Fibroblast of skin of abdomen (primary cell): ENCODE measurements at regions not wholly inside any gene's neighbourhood (a gene's known extent, or its start where the extent isn't known, plus 50 kb on each side); places are given as distances from the start of the nearest gene placed in this dataset.
"Not testable (repeated sequence)": the region's sequence is repeated elsewhere in the genome, so short reads cannot be mapped to it uniquely, and the experiment has no call there.

ENCODE experiments used
- DNase-seq: peaks from one replicate; pipeline ENCODE4 v3.0.0-alpha.2; 2013

DNA sequence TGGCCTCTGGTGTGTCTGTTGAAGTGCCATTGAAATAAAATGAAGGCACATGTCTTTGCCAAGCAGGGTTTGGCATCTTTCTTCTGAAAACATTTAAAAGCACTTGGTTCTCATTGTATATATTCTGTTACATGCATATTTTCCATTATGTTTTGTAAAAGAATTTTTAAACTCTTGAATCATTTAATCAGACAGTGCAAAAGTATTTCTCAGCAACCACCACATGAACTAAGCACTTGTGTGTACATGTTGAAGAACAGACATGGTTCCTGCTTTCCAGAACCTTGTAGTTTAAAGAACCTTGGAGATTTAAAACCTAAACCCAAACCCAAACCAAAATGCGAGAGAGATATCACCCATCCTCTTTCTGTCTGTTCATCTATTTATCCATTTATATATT lies 220.3 kb upstream of the GIMD1 start:
- no peak for DNase-seq

GRCh38 chr4:106587558-106587957 lies 219.0 kb upstream of the GIMD1 start:
- DNase-seq, result peak; percentile 79

DNA sequence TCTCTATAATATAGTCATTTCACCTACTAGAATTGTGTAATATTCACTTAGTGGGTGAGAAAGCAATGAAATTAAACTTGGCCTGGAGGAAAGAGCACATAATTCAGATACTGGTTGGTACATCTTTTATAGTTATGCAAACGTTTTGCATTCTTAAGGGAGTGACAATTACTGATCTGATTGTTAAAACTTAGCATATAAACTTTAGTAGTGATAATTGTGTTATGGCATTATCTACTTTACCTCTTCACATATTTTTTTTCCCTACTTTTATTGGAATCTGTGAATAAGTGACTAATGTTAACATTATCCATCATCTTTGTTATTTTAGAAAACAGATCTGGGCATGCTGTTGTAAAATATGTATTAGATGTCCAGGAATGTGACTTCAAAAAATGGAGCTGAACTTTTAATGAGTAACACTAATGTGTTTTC lies 217.4 kb upstream of the GIMD1 start:
- peak; percentile 16 for DNase-seq

DNA sequence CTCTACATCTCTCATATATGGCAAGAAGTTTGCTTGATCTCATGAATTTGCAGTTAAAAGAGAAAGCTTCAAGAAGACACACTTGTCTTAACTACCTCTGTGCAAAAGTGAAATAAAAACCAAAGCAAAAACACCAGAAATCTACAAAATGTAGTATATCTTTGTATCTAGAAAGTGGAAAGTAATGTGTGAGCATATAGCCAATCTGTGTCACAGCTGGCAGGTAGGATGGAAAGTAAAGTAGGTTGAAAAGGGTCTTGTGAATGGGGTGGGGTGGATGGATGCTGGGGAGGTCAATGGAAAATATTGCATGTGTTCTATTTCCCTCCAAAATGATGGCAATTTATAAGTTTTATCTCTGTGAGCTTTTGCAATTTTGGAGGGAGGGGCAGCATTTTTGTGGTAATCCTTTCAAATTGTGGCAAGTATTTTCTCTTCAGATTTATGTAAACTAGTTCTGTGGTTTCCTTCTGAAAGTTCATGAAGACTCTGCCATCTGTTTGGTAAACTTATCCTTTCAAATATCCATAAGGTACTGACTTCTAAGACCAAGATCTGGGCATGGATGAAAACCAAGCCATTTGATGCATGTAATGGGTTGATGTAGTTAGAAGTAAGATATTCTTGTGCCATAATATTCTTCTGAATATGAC lies 215.9 kb upstream of the GIMD1 start:
- peak; percentile 58 for DNase-seq

- DNase-seq, result peak; percentile 97
Observed at GRCh38 chr4:106583567-106583966, 215.0 kb upstream of the GIMD1 start.

DNA sequence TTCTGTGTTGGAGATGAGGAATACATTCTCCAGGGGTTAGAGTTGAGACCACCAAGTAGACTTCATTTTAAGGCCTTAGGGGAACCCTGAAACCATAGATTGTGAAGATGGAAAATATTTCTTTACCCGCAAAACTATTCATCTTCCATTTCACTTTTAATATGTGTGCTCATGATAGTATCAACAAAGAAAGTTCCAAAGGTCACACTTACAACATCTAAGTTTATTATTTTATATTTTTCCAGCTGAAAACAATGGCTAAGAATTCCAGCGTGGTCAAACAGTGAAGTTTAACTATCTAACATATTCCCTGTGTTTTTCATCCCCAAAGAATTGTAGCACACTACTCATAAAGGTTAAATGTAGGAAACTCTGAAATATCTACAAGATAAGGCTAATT lies 214.5 kb upstream of the GIMD1 start:
- no peak for DNase-seq

- no peak for DNase-seq
Observed at GRCh38 chr4:106582103-106582502, 213.5 kb upstream of the GIMD1 start.

DNA sequence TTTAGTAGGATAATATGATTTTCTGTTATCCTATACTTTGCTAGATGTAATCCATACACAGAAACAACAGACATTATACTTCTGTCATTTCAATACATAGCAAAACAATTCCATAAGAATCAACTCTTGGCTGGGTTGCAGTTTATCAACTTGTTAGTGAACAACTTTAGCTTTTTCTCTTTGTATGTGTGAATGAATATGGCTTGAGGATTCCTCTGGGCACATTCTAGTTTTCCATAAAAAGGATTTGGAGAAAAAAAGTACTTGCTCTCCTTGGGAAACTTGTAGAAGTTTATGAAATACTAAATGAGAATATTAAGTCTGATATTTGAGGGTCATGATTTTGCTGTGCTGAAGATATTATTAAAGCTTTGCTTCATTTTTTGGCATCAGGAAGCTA lies 210.7 kb upstream of the GIMD1 start:
- DNase-seq, result no peak

DNA sequence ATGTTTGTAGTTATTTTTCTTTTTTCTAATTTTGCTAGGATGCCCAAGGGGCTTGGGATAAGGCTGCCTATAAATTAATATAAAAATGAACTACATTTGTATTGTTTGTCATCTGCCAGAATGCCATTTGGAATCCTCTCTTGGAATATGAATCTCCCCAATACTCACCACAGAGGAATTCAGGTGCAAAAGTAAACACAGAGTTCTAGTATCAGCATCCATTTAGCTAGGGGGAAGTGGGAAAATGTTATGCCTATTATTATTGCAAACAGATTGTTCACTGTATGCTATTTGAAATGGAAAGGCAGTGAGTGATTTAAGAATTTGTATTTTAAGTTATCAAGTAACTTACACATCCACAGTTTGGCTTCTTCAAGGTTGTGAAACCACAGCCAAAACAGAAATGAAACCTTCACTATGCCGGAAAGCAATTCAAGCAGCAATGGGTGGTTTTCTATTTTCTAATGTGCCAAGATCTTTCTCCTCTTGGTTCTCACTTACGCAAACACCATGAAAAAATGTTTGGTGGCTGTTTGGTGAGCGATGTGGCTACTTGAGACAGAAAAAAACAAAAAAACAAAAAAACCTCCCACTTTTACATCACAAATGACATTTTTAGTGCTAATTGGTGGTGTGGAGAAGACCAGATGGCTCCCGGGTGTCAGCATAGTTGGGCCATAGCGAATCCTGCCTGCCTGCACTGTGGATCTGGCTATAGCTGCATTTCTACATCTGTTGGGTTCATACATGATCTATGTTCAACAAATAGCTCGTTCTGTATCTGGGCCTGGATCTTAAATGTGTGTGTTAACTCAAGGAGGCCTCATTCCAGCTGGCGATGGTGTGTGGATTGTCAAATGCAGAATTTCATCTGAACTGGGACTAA lies 200.8 kb upstream of the GIMD1 start:
- DNase-seq, result peak; percentile 60

DNA sequence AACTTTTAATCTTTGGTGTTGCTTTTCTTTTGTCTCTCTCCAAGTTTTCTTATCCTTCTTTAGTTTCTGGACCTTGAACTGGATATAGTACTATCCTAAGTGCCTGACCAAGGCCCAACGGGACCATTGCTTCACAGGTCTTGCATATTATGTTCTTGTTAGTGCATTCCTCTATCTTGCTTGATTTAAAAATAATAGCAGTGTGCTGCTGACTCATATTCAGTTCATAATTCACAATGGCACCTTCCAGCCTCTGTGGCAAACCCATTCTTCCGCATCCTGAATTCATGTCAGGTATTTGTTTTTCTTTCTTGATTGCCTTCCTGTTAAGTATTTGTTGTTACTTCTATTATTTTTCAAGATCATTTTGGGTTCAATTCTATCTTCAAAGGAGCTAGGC lies 197.1 kb upstream of the GIMD1 start:
- DNase-seq, result no peak

GRCh38 chr4:106563637-106564036 lies 195.1 kb upstream of the GIMD1 start:
- DNase-seq, result not testable (repeated sequence)

DNA sequence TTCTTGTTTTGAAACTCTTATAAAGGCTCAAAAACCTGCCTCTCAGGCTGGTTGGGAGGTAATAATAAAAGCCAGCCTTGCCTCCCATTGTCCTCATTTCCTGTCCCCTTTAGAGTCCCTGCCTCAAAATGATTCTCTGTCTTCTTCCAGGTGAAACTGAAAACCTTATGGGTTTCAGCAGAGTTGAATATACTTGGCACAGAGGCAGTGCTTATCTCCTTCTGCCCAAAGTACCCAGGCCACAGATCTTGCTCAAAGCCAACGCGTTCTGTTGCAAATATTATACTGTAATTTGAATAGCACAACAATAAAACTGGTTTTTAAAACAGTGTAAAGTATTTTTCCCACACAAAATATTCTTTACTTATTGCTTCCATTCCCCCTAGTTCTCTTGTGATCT lies 183.1 kb upstream of the GIMD1 start:
- no peak for DNase-seq

GRCh38 chr4:106548446-106549044 lies 180.0 kb upstream of the GIMD1 start:
- no peak for DNase-seq

DNA sequence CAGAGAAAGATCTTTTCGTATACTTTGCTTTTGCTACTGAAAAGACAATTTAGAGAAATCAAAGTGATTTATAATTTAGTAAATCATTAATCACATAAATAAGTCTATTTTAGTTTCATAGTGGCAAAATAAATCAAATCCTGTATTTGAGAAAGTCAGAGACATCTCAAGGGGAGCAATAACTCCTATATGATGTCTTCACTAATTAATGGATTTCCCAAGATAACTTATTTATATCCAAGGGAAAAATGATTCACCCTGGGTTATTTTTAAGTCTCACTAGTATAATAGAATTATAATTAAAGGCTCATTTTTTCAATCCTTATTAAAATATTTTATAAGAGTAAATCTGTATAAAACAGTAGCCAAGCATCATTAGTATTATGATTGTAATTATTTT lies 177.8 kb upstream of the GIMD1 start:
- no peak for DNase-seq

- DNase-seq, result not testable (repeated sequence)
Observed at GRCh38 chr4:106542609-106543008, 174.0 kb upstream of the GIMD1 start.

- peak; percentile 61 for DNase-seq
Observed at GRCh38 chr4:106541253-106541652, 172.7 kb upstream of the GIMD1 start.

GRCh38 chr4:106530821-106531220 lies 162.2 kb upstream of the GIMD1 start:
- DNase-seq, result peak; percentile 78

GRCh38 chr4:106530024-106530361 lies 161.4 kb upstream of the GIMD1 start:
- no peak for DNase-seq

DNA sequence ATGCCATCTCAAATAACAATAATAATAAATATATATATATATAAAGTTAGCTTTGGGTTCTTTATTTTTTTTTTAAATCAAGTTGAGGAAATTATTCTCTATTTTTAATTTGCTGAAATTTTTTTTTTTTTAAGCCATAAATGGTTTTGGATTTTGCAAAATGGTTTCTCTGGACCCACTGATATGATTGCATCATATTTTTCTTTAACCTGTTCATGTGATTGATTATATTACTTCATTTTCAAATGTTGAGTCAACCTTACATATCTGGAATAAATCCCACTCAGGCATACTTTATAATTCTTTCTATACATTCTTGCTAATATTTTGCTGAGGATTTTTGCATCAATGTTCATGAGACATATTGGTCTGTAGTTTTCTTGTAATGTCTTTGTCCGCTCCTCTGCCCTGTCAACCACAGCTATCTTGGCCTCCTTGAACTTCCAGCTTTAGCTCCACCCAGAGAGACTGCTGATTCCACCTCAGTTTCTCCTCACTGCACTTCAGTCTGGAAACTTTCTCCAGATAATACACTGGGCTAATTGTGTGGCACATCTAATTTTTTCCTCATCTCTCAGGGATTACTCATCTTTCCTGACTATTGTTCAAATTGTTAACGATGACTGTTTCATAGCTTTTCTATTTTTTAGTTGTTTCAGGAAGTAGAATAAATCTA lies 160.9 kb upstream of the GIMD1 start:
- peak; percentile 61 for DNase-seq

GRCh38 chr4:106527316-106527715 lies 158.7 kb upstream of the GIMD1 start:
- DNase-seq, result no peak

DNA sequence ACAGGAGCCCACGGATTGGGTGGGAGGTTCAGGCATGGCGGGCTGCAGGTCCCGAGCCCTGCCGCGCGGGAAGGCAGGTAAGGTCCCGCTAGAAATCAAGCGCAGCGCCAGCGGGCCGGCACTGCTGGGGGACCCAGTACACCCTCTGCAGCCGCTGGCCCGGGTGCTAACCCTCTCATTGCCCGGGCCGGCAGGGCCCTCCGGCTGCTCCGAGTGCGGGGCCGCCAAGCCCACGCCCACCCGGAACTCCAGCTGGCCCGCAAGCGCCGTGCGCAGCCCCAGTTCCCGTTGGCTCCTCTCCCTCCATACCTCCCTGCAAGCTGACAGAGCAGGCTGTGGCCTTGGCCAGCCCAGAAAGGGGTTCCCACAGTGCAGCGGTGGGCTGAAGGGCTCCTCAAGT lies 156.8 kb upstream of the GIMD1 start:
- DNase-seq, result not testable (repeated sequence)

- DNase-seq, result not testable (repeated sequence)
Observed at GRCh38 chr4:106524772-106525171, 156.2 kb upstream of the GIMD1 start.

DNA sequence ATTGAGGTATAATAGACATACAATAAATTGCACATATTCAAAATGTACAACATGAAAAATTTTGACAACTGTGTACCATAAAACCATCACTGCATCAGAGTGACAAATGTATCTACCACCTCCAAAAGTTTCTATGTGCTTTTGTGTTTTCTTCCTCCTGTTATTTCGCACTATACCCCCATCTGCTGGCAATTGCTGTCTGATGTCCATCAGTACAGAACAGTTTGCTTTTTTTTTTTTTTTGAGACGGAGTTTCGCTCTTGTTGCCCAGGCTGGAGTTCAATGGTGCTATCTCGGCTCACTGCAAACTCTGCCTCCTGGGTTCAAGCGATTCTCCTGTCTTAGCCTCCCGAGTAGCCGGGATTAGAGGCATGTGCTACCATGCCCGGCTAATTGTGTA lies 154.3 kb upstream of the GIMD1 start:
- DNase-seq, result no peak
